H9 (cell line): ENCODE measurements at regions not wholly inside any gene's neighbourhood (a gene's known extent, or its start where the extent isn't known, plus 50 kb on each side); places are given as distances from the start of the nearest gene placed in this dataset.

Experiments used
- DNase-seq: peaks from one replicate; pipeline ENCODE4 v3.0.0-alpha.2; 2017
- H2AFZ ChIP-seq: one replicate; pipeline ENCODE4 v1.6.1; 2013; ENCODE audit warnings: mild to moderate bottlenecking, low read length, control low read depth, moderate library complexity
- H2AK5ac ChIP-seq: 2 replicates; pipeline ENCODE4 v1.6.1; 2013; ENCODE audit warnings: low read length, control low read depth, mixed read lengths; ENCODE audit not compliant: insufficient read length
- H2BK120ac ChIP-seq: one replicate; pipeline ENCODE4 v1.6.1; 2013; ENCODE audit warnings: low read depth, mild to moderate bottlenecking, low read length, control low read depth, inconsistent platforms; ENCODE audit not compliant: poor library complexity, severe bottlenecking
- H2BK12ac ChIP-seq: 2 replicates; pipeline ENCODE4 v1.6.1; 2013; ENCODE audit warnings: low read length, control low read depth, mixed read lengths, low read depth; ENCODE audit not compliant: insufficient read length
- H2BK15ac ChIP-seq: 2 replicates; pipeline ENCODE4 v1.6.1; 2013; ENCODE audit warnings: low read depth, low read length, control low read depth
- H2BK20ac ChIP-seq: one replicate; pipeline ENCODE4 v1.6.1; 2013; ENCODE audit warnings: low read depth, mild to moderate bottlenecking, low read length, control low read depth, inconsistent platforms; ENCODE audit not compliant: poor library complexity, severe bottlenecking
- H2BK5ac ChIP-seq: 2 replicates; pipeline ENCODE4 v1.6.1; 2013; ENCODE audit warnings: low read length, control low read depth, mixed read lengths; ENCODE audit not compliant: insufficient read length
- H3K14ac ChIP-seq: 2 replicates; pipeline ENCODE4 v1.6.1; 2013; ENCODE audit warnings: low read length, control low read depth; ENCODE audit not compliant: insufficient read depth
- H3K18ac ChIP-seq: 2 replicates; pipeline ENCODE4 v1.6.1; 2013; ENCODE audit warnings: low read depth, mild to moderate bottlenecking, mixed read lengths, low read length, control low read depth; ENCODE audit not compliant: insufficient read length
- H3K23ac ChIP-seq: 2 replicates; pipeline ENCODE4 v1.6.1; 2013; ENCODE audit warnings: low read length, control low read depth, mixed read lengths, low read depth; ENCODE audit not compliant: insufficient read length
- H3K23me2 ChIP-seq: 2 replicates; pipeline ENCODE4 v1.6.1; 2013; ENCODE audit warnings: low read depth, mild to moderate bottlenecking, mixed read lengths, low read length, control low read depth; ENCODE audit not compliant: insufficient read length, poor library complexity, severe bottlenecking
- H3K27ac ChIP-seq: 2 replicates; pipeline ENCODE4 v1.5.1; 2013; ENCODE audit warnings: low read length, control low read depth, mixed read lengths, low read depth; ENCODE audit not compliant: insufficient read length
- H3K27me3 ChIP-seq: 2 replicates; pipeline ENCODE4 v1.6.1; 2013; ENCODE audit warnings: low read length, control low read depth, inconsistent platforms; ENCODE audit not compliant: insufficient read depth
- H3K4ac ChIP-seq: 2 replicates; pipeline ENCODE4 v1.6.1; 2013; ENCODE audit warnings: low read depth, mild to moderate bottlenecking, control low read depth, inconsistent platforms, low read length, moderate library complexity
- H3K4me1 ChIP-seq: 2 replicates; pipeline ENCODE4 v1.6.1; 2013; ENCODE audit warnings: low read length, control low read depth, inconsistent platforms; ENCODE audit not compliant: insufficient read depth
- H3K4me2 ChIP-seq: 2 replicates; pipeline ENCODE4 v1.6.1; 2013; ENCODE audit warnings: low read length, control low read depth, mixed read lengths; ENCODE audit not compliant: insufficient read length, insufficient read depth
- H3K56ac ChIP-seq: 2 replicates; pipeline ENCODE4 v1.6.1; 2013; ENCODE audit warnings: low read depth, mild to moderate bottlenecking, mixed read lengths, low read length, control low read depth; ENCODE audit not compliant: insufficient read length
- H3K79me1 ChIP-seq: 2 replicates; pipeline ENCODE4 v1.6.1; 2013; ENCODE audit warnings: low read depth, mild to moderate bottlenecking, moderate library complexity, low read length, control low read depth, inconsistent platforms; ENCODE audit not compliant: insufficient read depth, poor library complexity, severe bottlenecking
- H3K79me2 ChIP-seq: 2 replicates; pipeline ENCODE4 v1.6.1; 2013; ENCODE audit warnings: low read length, control low read depth, inconsistent platforms; ENCODE audit not compliant: insufficient read depth
- H3K9ac ChIP-seq: 2 replicates; pipeline ENCODE4 v1.6.1; 2013; ENCODE audit warnings: low read length, control low read depth, mixed read lengths; ENCODE audit not compliant: insufficient read length; ENCODE audit errors: extremely low read depth
- H3K9me3 ChIP-seq: one replicate; pipeline ENCODE4 v1.6.1; 2013; ENCODE audit warnings: low read depth, low read length, inconsistent platforms; ENCODE audit not compliant: control insufficient read depth
- H3T11ph ChIP-seq: one replicate; pipeline ENCODE4 v1.6.1; 2013; ENCODE audit warnings: mild to moderate bottlenecking, low read length, control low read depth, inconsistent platforms
- H4K20me1 ChIP-seq: one replicate; pipeline ENCODE4 v1.6.1; 2013; ENCODE audit not compliant: control insufficient read depth, insufficient read length, insufficient read depth
- H4K5ac ChIP-seq: 2 replicates; pipeline ENCODE4 v1.6.1; 2013; ENCODE audit warnings: low read depth, mild to moderate bottlenecking, mixed read lengths, low read length, control low read depth; ENCODE audit not compliant: insufficient read length
- H4K8ac ChIP-seq: replicated peaks from 2 replicates; pipeline ENCODE4 v1.6.1; 2013; ENCODE audit warnings: low read length, control low read depth, mixed read lengths, low read depth; ENCODE audit not compliant: insufficient read length
- H4K91ac ChIP-seq: 2 replicates; pipeline ENCODE4 v1.6.1; 2013; ENCODE audit warnings: low read depth, mild to moderate bottlenecking, moderate library complexity, mixed read lengths, low read length, control low read depth; ENCODE audit not compliant: insufficient read length
- H3K27ac Mint-ChIP-seq, 3 experiments: 2 replicates in 2 of 3; 3 replicates in 1 of 3; pipeline ENCODE4 v1.8.0; 2020 to 2021; ENCODE audit warnings: mixed read lengths in 3 of 3, mild to moderate bottlenecking in 1 of 3, moderate library complexity in 1 of 3
- H3K27me3 Mint-ChIP-seq: 2 replicates; pipeline ENCODE4 v1.8.0; 2021; ENCODE audit warnings: low read depth, mild to moderate bottlenecking, moderate library complexity, mixed read lengths
- H3K36me3 Mint-ChIP-seq, 3 experiments: 2 replicates in 2 of 3; 3 replicates in 1 of 3; pipeline ENCODE4 v1.8.0; 2020 to 2021; ENCODE audit warnings: low read depth in 3 of 3, mixed read lengths in 3 of 3; ENCODE audit not compliant: insufficient read depth in 1 of 3
- H3K4me1 Mint-ChIP-seq, 2 experiments: 2 replicates each; pipeline ENCODE4 v1.8.0; 2020; ENCODE audit warnings: mixed read lengths in 2 of 2
- H3K4me3 Mint-ChIP-seq, 2 experiments: 2 replicates in 1 of 2; 3 replicates in 1 of 2; pipeline ENCODE4 v1.8.0; 2020 to 2021; ENCODE audit warnings: mild to moderate bottlenecking in 2 of 2, mixed read lengths in 2 of 2, moderate library complexity in 1 of 2
- H3K9me3 Mint-ChIP-seq, 2 experiments: 2 replicates in 1 of 2; 3 replicates in 1 of 2; pipeline ENCODE4 v1.8.0; 2020; ENCODE audit warnings: mild to moderate bottlenecking in 2 of 2, mixed read lengths in 2 of 2, moderate library complexity in 1 of 2
- WGBS: extraction: QIAGEN DNeasy Blood & Tissue Kit; methylation state at CpG from one replicate; pipeline ENCODE4 v1.1.7; 2013; ENCODE audit warnings: missing lambda C conversion rate, low lambda C conversion rate, mixed read lengths; ENCODE audit not compliant: insufficient read length; ENCODE audit errors: extremely low coverage; 5-methylcytosine and 5-hydroxymethylcytosine counted together
- TF ChIP-seq, protein P1 (sequence below): fragments of 200-600 bp; sonication (generic); conservative IDR thresholded peaks from 3 replicates; pipeline ENCODE4 v1.8.0; 2021; ENCODE audit warnings: antibody characterized with exemption, mild to moderate bottlenecking

DNA sequence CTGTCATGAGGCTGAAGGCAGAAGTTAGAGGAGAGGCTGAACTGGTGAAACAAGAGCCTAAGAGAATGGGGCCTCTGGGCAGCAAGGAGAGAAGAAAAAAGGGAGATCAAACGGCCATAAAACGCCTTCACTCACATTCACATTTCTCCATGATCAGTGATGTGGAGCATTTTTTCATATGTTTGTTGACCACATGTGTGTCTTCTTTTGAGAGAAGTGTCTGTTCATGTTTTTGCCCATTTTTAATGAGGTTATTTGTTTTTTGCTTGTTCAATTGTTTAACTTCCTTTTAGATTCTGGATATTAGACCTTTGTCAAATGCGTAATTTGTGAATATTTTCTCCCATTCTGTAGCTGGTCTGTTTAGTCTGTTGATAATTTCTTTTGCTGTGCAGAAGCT, 155.0 kb downstream of the TMEM26 start:
- Histone ChIP-seq H4K20me1 (no peaks in the 10 kb centered on the region), H3K79me2 (no peaks in the 10 kb centered on the region), H3T11ph (no peak overlapping the region), H3K4ac (no peak overlapping the region), H2AFZ (no peak overlapping the region), H4K5ac (no peak overlapping the region), H3K56ac (no peak overlapping the region), H2BK15ac (no peak overlapping the region), H3K14ac (no peak overlapping the region), H2BK120ac (no peak overlapping the region), H3K27me3 (no peaks in the 10 kb centered on the region), H3K79me1 (no peaks in the 10 kb centered on the region), H4K8ac (no peak overlapping the region), H3K9me3 (no peaks in the 10 kb centered on the region), H3K4me2 (no peak overlapping the region), H3K27ac (no peak overlapping the region), H2BK5ac (no peak overlapping the region), H4K91ac (no peak overlapping the region), H2BK20ac (no peak overlapping the region), H3K23me2 (no peaks in the 10 kb centered on the region), H3K9ac (no peak overlapping the region), H3K4me1 (no peaks in the 10 kb centered on the region), H2BK12ac (no peak overlapping the region), H3K23ac (no peak overlapping the region), H2AK5ac (no peak overlapping the region), H3K18ac (no peak overlapping the region)
- TF ChIP-seq, protein P1, sequence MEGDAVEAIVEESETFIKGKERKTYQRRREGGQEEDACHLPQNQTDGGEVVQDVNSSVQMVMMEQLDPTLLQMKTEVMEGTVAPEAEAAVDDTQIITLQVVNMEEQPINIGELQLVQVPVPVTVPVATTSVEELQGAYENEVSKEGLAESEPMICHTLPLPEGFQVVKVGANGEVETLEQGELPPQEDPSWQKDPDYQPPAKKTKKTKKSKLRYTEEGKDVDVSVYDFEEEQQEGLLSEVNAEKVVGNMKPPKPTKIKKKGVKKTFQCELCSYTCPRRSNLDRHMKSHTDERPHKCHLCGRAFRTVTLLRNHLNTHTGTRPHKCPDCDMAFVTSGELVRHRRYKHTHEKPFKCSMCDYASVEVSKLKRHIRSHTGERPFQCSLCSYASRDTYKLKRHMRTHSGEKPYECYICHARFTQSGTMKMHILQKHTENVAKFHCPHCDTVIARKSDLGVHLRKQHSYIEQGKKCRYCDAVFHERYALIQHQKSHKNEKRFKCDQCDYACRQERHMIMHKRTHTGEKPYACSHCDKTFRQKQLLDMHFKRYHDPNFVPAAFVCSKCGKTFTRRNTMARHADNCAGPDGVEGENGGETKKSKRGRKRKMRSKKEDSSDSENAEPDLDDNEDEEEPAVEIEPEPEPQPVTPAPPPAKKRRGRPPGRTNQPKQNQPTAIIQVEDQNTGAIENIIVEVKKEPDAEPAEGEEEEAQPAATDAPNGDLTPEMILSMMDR, result no peak
- DNase-seq, result no peak
- no CpG with 5 or more reads among the region's 3 CpGs for WGBS
- Mint-ChIP-seq H3K9me3 (peaks cover 4 to 9% of the 10 kb centered on the region in 2 experiments), H3K27me3 (no peaks in the 10 kb centered on the region), H3K4me3 (no peak overlapping the region), H3K27ac (no peak overlapping the region), H3K4me1 (no peaks in the 10 kb centered on the region), H3K36me3 (peaks cover 0 to 10% (median 6%) of the 10 kb centered on the region in 3 experiments; a peak in 5 of 7 replicates)
